ENCODE measurements at regions not wholly inside any gene's neighbourhood (a gene's known extent, or its start where the extent isn't known, plus 50 kb on each side); places are given as distances from the start of the nearest gene placed in this dataset.

- no peak for DNase-seq
Measured at GRCh38 chr17:12596961-12597360, 68.7 kb upstream of the MYOCD start.

- no peak for DNase-seq
Measured at GRCh38 chr17:12597895-12598294, 67.8 kb upstream of the MYOCD start.

GRCh38 chr17:12599186-12599920 lies 66.3 kb upstream of the MYOCD start:
- no peak for DNase-seq

GRCh38 chr17:12600349-12600748 lies 65.3 kb upstream of the MYOCD start:
- DNase-seq = no peak

- no peak for DNase-seq
Measured at GRCh38 chr17:12603566-12603965, 62.1 kb upstream of the MYOCD start.

GRCh38 chr17:12605222-12605621 lies 60.5 kb upstream of the MYOCD start:
- DNase-seq = no peak

- DNase-seq = no peak
Measured at GRCh38 chr17:12613566-12613965, 52.1 kb upstream of the MYOCD start.
